Vagina (tissue), 2 donors: ENCODE measurements at regions not wholly inside any gene's neighbourhood (a gene's known extent, or its start where the extent isn't known, plus 50 kb on each side); places are given as distances from the start of the nearest gene placed in this dataset.

ENCODE experiments used
- DNase-seq, 2 donors: peaks; one replicate each; pipeline ENCODE4 v3.0.0-alpha.2; 2017; ENCODE audit errors: extremely low spot score in 2 of 2
- H3K27ac ChIP-seq: fragments of 200-600 bp; sonication (generic); one replicate; pipeline ENCODE4 v1.5.1; 2019
- H3K27me3 ChIP-seq: fragments of 200-600 bp; sonication (generic); one replicate; pipeline ENCODE4 v1.5.1; 2019
- H3K36me3 ChIP-seq, 2 donors: fragments of 200-600 bp; sonication (generic); one replicate each; pipeline ENCODE4 v1.5.1; 2017 to 2019
- H3K4me1 ChIP-seq: fragments of 200-600 bp; sonication (generic); one replicate; pipeline ENCODE4 v1.5.1; 2019
- H3K4me3 ChIP-seq, 2 donors: fragments of 200-600 bp; sonication (generic); 1 replicate in 1 of 2; 2 replicates in 1 of 2; pipeline ENCODE4 v1.5.1; 2016 to 2019
- H3K9me3 ChIP-seq: fragments of 200-600 bp; sonication (generic); one replicate; pipeline ENCODE4 v1.5.1; 2019
- POLR2A ChIP-seq, 2 donors: fragments of 450-650 bp; IDR thresholded peaks; one replicate each; pipeline ENCODE4 v1.6.1; 2017; ENCODE audit warnings: antibody characterized with exemption in 2 of 2, mild to moderate bottlenecking in 2 of 2, moderate library complexity in 2 of 2
- POLR2AphosphoS5 ChIP-seq, 2 donors: sonication (generic); formaldehyde crosslinking; IDR thresholded peaks; one replicate each; pipeline ENCODE4 v1.9.0; 2017; ENCODE audit warnings: antibody characterized with exemption in 2 of 2, mild to moderate bottlenecking in 2 of 2, low read depth in 1 of 2; ENCODE audit not compliant: insufficient read depth in 1 of 2
- intact Hi-C: fragments of 100-400 bp; cut with DNase I; formaldehyde crosslinking; loops from one replicate; pipeline ENCODE4 v1.15.1; 2023
- TF ChIP-seq, protein P1 (sequence below), 3 experiments: fragments of 450-650 bp in 2 of 3; fragments of 200-600 bp in 1 of 3; sonication (generic) in 1 of 3; IDR thresholded peaks; one replicate each; pipeline ENCODE4 v1.5.1; 2017 to 2019; ENCODE audit warnings: antibody characterized with exemption in 3 of 3, mild to moderate bottlenecking in 2 of 3, moderate library complexity in 2 of 3

DNA sequence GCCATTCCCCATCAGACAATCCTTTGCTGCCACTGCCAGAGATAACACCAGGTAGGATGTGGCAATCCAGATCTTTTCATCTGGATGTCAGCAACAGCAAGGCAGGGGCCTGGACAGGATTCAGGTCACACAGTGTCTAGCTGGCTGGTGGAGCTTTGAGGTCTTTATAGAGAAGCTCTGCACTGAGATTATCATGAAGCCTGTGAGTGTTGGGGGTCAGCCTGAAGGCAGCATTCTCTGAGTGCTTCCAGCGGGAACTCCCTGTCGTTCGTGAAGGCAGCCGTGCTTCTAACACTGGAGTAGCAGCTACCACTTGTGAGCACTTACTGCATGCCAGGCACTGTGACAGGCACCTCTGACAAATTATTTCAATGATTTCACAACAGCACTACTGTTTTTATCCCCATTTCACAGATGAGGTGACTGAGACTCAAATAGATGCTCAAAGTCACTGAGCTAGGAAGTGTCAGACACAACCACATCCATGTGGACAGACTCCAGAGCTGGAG is 85.7 kb downstream of the SEMA4F start:
- intact Hi-C loops: no loop called here
- H3K9me3 ChIP-seq: no peaks in the 10 kb centered on the region
- DNase-seq: no peak
- H3K36me3 ChIP-seq: no peaks in the 10 kb centered on the region
- peaks cover 17% of the 10 kb centered on the region for H3K4me1 ChIP-seq
- TF ChIP-seq POLR2AphosphoS5 (IDR thresholded peaks at IDR 0.05; ENCODE audit: insufficient read depth in 1 of 2, low read depth in 1 of 2): no peak
- no peaks in the 10 kb centered on the region for H3K27me3 ChIP-seq
- H3K4me3 ChIP-seq: no peak overlapping the region
- H3K27ac ChIP-seq: no peak overlapping the region

DNA sequence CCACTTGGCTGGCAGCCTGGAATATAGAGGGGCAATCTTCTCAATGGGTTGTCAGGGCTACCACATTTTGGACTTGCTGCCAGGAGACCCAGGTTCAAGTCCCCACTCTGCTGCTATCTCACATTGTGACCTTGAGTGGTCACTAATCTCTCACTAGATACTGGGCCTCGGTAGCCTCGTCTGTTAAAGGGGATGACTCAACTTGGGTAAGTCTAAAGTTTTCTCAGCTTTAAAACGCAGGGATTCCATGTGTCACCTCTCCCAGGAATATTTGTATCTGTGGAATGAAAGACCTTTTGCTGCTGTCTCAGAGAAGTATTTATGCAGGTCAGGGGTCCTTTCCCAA is 86.3 kb downstream of the SEMA4F start:
- intact Hi-C loops: no loop called here
- H3K27me3 ChIP-seq: no peaks in the 10 kb centered on the region
- no peak overlapping the region for H3K4me3 ChIP-seq
- TF ChIP-seq POLR2A (IDR thresholded peaks at IDR 0.05) (no peak), POLR2AphosphoS5 (IDR thresholded peaks at IDR 0.05; ENCODE audit: insufficient read depth in 1 of 2, low read depth in 1 of 2) (no peak)
- TF ChIP-seq, protein P1, sequence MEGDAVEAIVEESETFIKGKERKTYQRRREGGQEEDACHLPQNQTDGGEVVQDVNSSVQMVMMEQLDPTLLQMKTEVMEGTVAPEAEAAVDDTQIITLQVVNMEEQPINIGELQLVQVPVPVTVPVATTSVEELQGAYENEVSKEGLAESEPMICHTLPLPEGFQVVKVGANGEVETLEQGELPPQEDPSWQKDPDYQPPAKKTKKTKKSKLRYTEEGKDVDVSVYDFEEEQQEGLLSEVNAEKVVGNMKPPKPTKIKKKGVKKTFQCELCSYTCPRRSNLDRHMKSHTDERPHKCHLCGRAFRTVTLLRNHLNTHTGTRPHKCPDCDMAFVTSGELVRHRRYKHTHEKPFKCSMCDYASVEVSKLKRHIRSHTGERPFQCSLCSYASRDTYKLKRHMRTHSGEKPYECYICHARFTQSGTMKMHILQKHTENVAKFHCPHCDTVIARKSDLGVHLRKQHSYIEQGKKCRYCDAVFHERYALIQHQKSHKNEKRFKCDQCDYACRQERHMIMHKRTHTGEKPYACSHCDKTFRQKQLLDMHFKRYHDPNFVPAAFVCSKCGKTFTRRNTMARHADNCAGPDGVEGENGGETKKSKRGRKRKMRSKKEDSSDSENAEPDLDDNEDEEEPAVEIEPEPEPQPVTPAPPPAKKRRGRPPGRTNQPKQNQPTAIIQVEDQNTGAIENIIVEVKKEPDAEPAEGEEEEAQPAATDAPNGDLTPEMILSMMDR (IDR thresholded peaks at IDR 0.05): no peak
- no peak overlapping the region for H3K27ac ChIP-seq
- peaks cover 17% of the 10 kb centered on the region for H3K4me1 ChIP-seq
- DNase-seq: no peak
- H3K36me3 ChIP-seq: no peaks in the 10 kb centered on the region
- H3K9me3 ChIP-seq: no peaks in the 10 kb centered on the region

DNA sequence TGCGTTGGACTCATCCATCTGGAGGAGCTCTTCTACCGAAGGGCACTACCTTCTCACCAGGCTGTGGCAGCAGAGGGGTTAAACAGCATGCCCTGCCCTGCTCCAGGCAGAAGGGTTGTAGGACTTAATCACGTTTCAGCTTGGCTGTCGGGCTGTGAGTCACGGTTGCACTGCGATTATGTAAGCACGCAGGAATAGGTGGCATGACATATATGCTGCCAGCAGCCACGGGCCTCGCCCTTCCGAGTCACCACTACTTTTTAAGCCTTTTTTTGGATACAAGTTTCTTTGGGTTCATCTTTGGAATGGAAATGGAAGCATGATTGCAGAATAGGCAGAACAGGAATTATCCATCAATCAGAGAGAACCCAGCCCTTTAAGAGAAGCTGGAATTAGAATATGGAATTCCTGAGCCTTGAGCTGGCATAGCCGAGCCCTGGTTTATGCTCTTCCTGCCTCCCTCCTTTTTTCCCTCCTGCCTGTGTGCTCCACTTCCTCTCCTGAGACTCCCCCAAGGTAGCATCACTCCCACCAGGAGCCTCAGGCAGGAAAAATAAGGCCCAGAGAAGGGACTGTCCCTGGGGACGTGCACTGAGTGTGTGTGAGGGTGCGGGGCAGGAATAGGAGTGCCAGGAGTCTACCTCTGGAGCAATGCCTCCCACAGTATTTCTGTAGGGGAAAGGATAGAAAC is 86.8 kb downstream of the SEMA4F start:
- Histone ChIP-seq H3K9me3 (no peaks in the 10 kb centered on the region), H3K27ac (no peak overlapping the region), H3K27me3 (no peaks in the 10 kb centered on the region), H3K36me3 (no peaks in the 10 kb centered on the region), H3K4me3 (no peak overlapping the region), H3K4me1 (peaks cover 17% of the 10 kb centered on the region)
- no peak for DNase-seq
- TF ChIP-seq POLR2AphosphoS5 (IDR thresholded peaks at IDR 0.05; ENCODE audit: insufficient read depth in 1 of 2, low read depth in 1 of 2): peak; percentile 37 to 80
- TF ChIP-seq, protein P1 (IDR thresholded peaks at IDR 0.05): no peak
- intact Hi-C loops: no loop called here

DNA sequence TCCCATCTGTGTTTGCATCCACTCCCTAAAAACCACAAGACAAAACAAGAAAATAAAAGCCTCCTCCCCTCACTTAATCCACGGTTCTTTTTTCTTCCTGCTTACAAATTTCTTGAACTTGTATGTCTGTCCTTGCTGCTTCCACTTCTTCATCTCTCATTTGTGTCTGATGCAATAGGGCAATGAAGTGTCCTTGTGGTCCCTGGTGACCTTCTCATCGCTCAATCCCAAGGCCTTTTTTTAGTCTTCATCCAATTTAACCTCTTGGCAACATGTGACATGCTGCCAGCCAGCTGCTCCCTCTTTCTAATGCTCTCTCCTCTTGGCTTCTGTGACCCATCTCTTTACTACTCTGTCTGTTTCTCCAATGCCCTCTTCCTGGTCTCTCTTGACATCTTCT is 87.6 kb downstream of the SEMA4F start:
- no peak for DNase-seq
- intact Hi-C loops: no loop called here
- Histone ChIP-seq H3K36me3 (no peaks in the 10 kb centered on the region), H3K4me1 (peaks cover 17% of the 10 kb centered on the region), H3K4me3 (no peak overlapping the region), H3K9me3 (no peaks in the 10 kb centered on the region), H3K27ac (no peak overlapping the region), H3K27me3 (no peaks in the 10 kb centered on the region)
- TF ChIP-seq, protein P1 (IDR thresholded peaks at IDR 0.05): no peak
- TF ChIP-seq POLR2A (IDR thresholded peaks at IDR 0.05): no peak
- TF ChIP-seq POLR2AphosphoS5 (IDR thresholded peaks at IDR 0.05; ENCODE audit: insufficient read depth in 1 of 2, low read depth in 1 of 2): no peak

DNA sequence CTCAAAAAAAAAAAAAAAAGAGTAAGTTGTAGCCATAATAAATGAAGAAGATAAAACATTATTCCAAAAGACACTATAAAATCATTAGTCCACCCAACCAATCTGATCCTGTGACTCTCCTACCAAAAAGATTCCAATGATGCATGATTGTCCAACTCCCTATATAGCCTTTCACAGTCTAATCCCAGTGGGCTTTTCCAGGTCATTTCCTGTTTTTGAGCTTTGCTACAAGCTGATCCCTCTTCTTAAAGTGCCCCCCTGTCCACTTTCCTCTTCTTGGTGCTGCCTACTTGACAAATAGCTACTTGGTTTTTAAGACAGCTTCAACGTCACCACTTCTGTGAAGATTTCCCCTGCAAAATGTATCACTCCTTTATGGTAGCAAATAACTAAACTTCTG is 88.4 kb downstream of the SEMA4F start:
- peaks cover 17% of the 10 kb centered on the region for H3K4me1 ChIP-seq

More for the DNA sequence above, 88.4 kb downstream of the SEMA4F start:
- TF ChIP-seq POLR2A (IDR thresholded peaks at IDR 0.05) (no peak), POLR2AphosphoS5 (IDR thresholded peaks at IDR 0.05; ENCODE audit: insufficient read depth in 1 of 2, low read depth in 1 of 2) (no peak)
- TF ChIP-seq, protein P1 (IDR thresholded peaks at IDR 0.05): no peak
- no peak for DNase-seq
- intact Hi-C loops: no loop called here
- H3K27ac ChIP-seq: no peak overlapping the region
- no peak overlapping the region for H3K4me3 ChIP-seq
- H3K27me3 ChIP-seq: no peaks in the 10 kb centered on the region
- H3K36me3 ChIP-seq: no peaks in the 10 kb centered on the region
- no peaks in the 10 kb centered on the region for H3K9me3 ChIP-seq
